Activated CD4-positive, alpha-beta T cell treated with anti-CD3 and anti-CD28 coated beads, Interleukin-2, amount 50 U/mL, for 4 hours (primary cell): ENCODE measurements at regions not wholly inside any gene's neighbourhood (a gene's known extent, or its start where the extent isn't known, plus 50 kb on each side); places are given as distances from the start of the nearest gene placed in this dataset.
"Not testable (repeated sequence)": the region's sequence is repeated elsewhere in the genome, so short reads cannot be mapped to it uniquely, and the experiment has no call there.

Source experiments
- DNase-seq, 2 experiments: peaks; one replicate each; pipeline ENCODE4 v3.0.0-alpha.2; 2020

GRCh38 chr6:145540741-145541140, 194.6 kb downstream of the EPM2A start:
- DNase-seq: no peak

DNA sequence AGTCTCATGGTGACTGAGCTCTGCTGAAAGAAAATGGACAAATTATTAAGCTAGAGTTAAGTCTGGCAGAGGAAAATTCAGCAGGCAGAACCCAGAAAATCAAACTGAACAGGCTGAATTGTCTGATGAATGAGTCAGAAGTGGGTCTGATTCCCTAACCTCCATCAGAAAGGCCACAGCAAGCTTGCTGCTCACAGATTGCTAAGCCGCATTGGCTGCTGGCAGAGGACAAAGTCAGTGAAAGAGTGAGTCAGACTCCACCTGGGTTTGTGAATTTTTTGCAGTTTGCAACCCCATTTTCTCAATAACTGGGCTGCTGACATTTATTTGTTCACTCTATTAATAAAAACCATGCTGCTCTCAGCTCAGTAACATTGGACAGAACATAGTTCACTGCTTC, 191.3 kb downstream of the EPM2A start:
- DNase-seq: no peak

GRCh38 chr6:145544514-145544913, 190.8 kb downstream of the EPM2A start:
- DNase-seq: no peak

DNA sequence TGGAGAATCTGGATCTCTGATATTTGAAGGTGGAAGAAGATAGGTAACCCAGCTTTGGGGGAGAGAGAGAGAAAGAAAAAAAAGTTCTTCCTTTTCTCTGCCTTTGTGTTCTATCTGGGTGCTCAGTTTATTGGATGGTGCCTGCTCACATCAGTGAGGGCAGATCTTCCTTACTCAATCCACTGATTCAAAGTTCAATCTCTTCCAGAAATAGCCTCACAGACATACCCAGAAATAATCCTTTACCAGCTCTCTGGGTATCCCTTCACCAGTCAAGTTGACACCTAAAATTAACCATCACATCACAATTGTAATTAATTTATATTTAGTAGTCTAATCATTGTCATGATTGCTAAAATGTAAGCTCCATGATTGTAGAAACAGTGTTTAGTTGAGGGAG, 189.1 kb downstream of the EPM2A start:
- DNase-seq: no peak

DNA sequence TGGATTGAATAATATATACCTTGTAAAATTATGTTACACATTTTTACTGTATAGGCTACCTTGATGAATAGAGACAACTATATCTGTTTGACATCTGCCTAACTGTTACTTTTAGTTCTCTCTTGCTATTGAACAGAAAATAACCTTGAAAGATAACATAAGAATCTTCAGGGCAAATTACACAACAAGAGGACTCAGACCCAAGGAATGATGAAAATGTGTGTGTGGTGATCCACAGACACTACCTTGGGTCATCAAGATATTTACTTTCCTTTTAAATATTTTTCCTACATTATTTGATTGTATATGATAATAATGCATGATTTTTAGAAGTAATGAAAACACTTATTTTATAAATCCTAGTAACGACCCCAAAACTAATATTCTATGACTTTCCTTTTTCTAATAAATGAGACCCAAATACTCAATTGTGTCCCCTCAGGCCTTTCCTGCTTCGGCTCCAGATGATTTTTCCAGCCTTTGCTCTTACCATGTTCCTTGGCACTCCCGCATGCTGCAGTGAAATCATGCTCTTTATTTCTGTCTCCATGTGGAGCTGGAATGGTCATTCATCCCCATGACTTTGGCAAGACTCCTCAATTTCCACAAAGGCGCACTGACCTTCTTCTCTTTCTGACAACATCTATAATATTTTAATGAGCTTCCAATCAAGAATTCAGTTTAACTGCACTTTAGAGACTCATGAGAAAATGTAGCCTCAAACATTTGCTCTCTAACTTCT, 187.6 kb downstream of the EPM2A start:
- DNase-seq: no peak

DNA sequence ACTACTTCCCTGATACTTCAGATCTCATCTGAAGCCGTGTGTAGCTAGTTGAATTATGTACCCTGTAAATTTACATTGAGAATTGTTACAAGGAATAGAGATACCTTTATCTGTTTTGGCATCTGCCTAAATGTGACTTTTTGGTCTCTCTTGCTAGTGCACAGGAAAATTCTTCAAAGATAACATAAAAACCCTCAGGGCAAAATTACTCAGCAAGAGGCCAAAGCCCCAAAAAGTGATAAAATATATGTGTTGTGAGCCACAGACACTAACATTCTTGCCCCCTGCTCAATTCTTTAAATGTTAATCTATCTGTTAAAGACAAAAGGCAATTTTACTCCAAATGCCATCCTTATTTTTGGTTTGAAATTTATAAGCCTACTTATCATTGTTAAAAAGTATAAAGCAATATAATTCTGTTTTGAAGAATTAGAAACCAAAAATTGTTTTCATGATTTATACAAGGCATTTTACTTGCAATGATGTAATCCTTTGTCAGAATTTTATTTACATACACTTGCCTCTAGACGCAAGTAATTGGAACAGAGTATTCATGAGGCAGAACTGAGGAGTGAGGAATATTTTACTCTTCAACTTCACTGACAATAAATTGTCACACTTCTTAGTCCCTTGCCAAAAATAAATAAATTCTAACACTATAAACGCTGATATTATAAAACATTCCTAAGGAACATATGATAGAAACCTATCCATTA, 186.2 kb downstream of the EPM2A start:
- no peak for DNase-seq

- no peak for DNase-seq
These were observed 184.2 kb downstream of the EPM2A start for GRCh38 chr6:145551164-145551563.

- DNase-seq: no peak
These were observed 180.2 kb downstream of the EPM2A start for GRCh38 chr6:145555084-145555483.

GRCh38 chr6:145557474-145557873, 177.8 kb downstream of the EPM2A start:
- DNase-seq: no peak

- no peak for DNase-seq
These were observed 175.5 kb downstream of the EPM2A start for GRCh38 chr6:145559836-145560235.

GRCh38 chr6:145561095-145562072, 173.9 kb downstream of the EPM2A start:
- DNase-seq: no peak

GRCh38 chr6:145562771-145563615, 172.3 kb downstream of the EPM2A start:
- DNase-seq: no peak

DNA sequence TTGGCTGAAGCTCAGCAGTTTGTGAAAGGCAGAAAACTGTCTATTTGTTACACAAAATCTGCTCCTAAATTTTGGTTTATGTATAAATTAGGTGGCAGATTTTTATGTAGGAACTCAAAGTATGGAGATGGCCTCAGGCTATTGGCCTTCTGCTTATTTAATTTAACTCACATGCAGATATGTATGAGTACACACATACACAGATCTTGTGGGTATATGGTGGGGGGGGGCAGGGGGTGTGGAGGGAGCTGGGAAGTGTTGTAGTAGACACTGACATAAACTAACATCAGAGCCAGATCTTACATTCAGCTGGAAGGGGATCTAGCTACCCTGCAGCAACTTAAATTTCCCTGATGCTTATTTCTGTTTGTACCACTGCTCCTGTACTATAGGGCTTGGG, 170.8 kb downstream of the EPM2A start:
- DNase-seq: no peak

DNA sequence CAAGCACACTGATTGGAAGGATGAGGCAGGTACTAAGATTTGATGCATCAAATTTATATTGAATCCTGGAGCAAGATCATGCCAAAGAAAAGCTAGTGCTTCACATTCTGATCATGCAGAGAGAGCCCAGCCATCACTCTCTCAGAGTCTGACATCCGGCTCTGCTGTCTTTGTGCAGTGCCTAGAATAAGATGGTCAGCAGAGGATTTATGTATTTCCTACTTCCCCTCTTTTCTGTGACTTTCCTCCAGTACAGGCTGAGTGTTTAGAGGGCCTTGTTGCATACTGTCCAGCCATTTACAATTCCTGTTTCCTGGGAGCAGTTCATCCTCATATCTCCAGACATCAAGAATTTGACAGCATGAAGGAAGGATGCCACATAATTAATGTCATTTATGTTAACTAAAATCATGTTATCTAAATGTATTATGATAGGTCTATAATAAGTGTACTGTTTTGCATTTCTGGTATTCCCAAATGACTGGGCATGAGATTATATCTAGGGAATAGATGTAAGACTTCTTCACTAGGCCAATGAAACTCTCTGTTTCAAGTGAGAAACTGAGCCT, 167.6 kb downstream of the EPM2A start:
- DNase-seq: no peak

- no peak for DNase-seq
These were observed 166.2 kb downstream of the EPM2A start for GRCh38 chr6:145569140-145569539.

DNA sequence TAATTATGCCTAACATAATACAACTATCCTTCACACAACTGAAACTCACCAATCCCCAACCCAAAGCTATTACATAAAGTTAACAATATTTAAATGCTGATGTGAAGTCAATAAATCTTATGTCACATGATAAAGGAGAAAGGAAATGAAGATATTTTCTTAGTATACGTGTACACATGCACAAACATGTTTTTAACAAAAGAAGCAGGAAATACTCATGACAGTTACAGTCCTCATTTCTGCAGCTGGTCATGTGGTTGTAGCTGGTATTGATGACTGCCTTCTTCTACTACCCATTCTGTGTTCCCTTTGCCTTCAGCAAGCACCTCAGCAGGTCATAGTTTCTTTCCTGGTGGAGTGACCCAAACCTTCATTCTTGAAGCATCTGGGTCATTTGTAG, 165.0 kb downstream of the EPM2A start:
- not testable (repeated sequence) for DNase-seq

GRCh38 chr6:145574269-145574668, 161.1 kb downstream of the EPM2A start:
- DNase-seq: not testable (repeated sequence)
